IPS DF 4.7 (cell line): ENCODE measurements at regions not wholly inside any gene's neighbourhood (a gene's known extent, or its start where the extent isn't known, plus 50 kb on each side); places are given as distances from the start of the nearest gene placed in this dataset.
"Not testable (repeated sequence)": the region's sequence is repeated elsewhere in the genome, so short reads cannot be mapped to it uniquely, and the experiment has no call there.

Source experiments
- DNase-seq: peaks from one replicate; pipeline ENCODE4 v3.0.0-alpha.2; 2013; ENCODE audit warnings: low spot score; ENCODE audit errors: extremely low read depth

GRCh38 chr6:167661552-167662044 is 165.1 kb upstream of the AFDN start:
- DNase-seq, result no peak

GRCh38 chr6:167662075-167662880 is 164.4 kb upstream of the AFDN start:
- no peak for DNase-seq

GRCh38 chr6:167662881-167663205 is 163.9 kb upstream of the AFDN start:
- DNase-seq, result no peak

- DNase-seq, result no peak
Observed at GRCh38 chr6:167663316-167663715, 163.4 kb upstream of the AFDN start.

GRCh38 chr6:167663784-167664443 is 162.8 kb upstream of the AFDN start:
- DNase-seq, result no peak

- no peak for DNase-seq
Observed at GRCh38 chr6:167664678-167665660, 161.7 kb upstream of the AFDN start.

- no peak for DNase-seq
Observed at GRCh38 chr6:167665698-167666330, 160.9 kb upstream of the AFDN start.

- DNase-seq, result no peak
Observed at GRCh38 chr6:167666571-167667203, 160.0 kb upstream of the AFDN start.

GRCh38 chr6:167667204-167668018 is 159.3 kb upstream of the AFDN start:
- DNase-seq, result no peak

- no peak for DNase-seq
Observed at GRCh38 chr6:167668019-167668753, 158.5 kb upstream of the AFDN start.

GRCh38 chr6:167668754-167669552 is 157.8 kb upstream of the AFDN start:
- no peak for DNase-seq

- no peak for DNase-seq
Observed at GRCh38 chr6:167669553-167669849, 157.2 kb upstream of the AFDN start.

GRCh38 chr6:167669870-167670802 is 156.6 kb upstream of the AFDN start:
- no peak for DNase-seq

GRCh38 chr6:167670938-167671338 is 155.8 kb upstream of the AFDN start:
- DNase-seq, result no peak

- not testable (repeated sequence) for DNase-seq
Observed at GRCh38 chr6:167671379-167671976, 155.2 kb upstream of the AFDN start.

- DNase-seq, result no peak
Observed at GRCh38 chr6:167671977-167672687, 154.6 kb upstream of the AFDN start.
